ENCODE measurements at regions not wholly inside any gene's neighbourhood (a gene's known extent, or its start where the extent isn't known, plus 50 kb on each side); places are given as distances from the start of the nearest gene placed in this dataset.

GRCh38 chr1:22326372-22326915, 125.2 kb upstream of the ZBTB40 start:
- TF ChIP-seq, protein P1, sequence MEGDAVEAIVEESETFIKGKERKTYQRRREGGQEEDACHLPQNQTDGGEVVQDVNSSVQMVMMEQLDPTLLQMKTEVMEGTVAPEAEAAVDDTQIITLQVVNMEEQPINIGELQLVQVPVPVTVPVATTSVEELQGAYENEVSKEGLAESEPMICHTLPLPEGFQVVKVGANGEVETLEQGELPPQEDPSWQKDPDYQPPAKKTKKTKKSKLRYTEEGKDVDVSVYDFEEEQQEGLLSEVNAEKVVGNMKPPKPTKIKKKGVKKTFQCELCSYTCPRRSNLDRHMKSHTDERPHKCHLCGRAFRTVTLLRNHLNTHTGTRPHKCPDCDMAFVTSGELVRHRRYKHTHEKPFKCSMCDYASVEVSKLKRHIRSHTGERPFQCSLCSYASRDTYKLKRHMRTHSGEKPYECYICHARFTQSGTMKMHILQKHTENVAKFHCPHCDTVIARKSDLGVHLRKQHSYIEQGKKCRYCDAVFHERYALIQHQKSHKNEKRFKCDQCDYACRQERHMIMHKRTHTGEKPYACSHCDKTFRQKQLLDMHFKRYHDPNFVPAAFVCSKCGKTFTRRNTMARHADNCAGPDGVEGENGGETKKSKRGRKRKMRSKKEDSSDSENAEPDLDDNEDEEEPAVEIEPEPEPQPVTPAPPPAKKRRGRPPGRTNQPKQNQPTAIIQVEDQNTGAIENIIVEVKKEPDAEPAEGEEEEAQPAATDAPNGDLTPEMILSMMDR (conservative IDR thresholded peaks at IDR 0.05 in 1 of 2, IDR thresholded peaks at IDR 0.05 in 1 of 2; ENCODE audit: extremely low read depth in 1 of 2, insufficient read depth in 1 of 2, low read depth in 1 of 2, low read length in 2 of 2) = no peak
- TF ChIP-seq EZH2 (IDR thresholded peaks at IDR 0.05; ENCODE audit: borderline replicate concordance, low read length) = no peak
